ENCODE measurements at regions not wholly inside any gene's neighbourhood (a gene's known extent, or its start where the extent isn't known, plus 50 kb on each side); places are given as distances from the start of the nearest gene placed in this dataset.

- DNase-seq, result no peak
Observed at GRCh38 chr5:167575330-167575729, 716.1 kb upstream of the WWC1 start.

DNA sequence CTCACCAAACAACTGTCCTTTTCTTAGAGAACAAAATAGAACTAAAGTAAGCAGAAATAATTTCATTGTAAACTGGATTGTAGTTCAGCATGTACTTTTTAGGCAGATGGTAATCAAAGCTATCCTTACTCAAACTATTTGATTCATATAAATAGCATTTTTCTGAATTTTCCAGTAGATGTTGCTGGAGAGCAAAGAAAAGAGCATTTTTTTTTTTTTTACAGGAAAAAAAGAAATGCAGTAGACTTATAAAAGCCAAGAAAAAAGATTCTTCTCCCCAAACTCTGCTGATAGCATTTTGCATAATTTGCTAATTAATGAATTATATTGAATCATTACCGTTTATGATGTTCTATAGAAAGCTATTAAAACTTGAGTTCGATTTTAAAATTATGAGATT is 715.3 kb upstream of the WWC1 start:
- DNase-seq, result no peak

- no peak for DNase-seq
Observed at GRCh38 chr5:167576897-167577296, 714.5 kb upstream of the WWC1 start.

- DNase-seq, result no peak
Observed at GRCh38 chr5:167577616-167578015, 713.8 kb upstream of the WWC1 start.

GRCh38 chr5:167578977-167579692 is 712.3 kb upstream of the WWC1 start:
- DNase-seq, result no peak

DNA sequence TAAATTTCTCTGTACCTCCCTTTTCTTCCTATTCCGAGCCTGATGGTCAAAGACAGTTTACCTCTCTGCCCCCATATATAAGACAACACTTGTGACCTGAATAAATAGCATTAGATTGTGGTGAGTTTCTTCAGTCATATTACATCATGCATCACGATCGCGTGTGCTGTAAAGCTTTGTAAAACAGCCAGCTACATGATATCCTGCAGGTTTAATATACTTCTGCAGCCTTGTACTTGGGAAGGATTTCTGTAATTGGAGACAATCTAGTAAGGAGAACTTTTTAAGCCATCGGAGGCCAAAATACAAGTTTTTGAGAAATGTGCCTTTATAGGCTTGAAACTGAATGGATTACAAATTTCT is 711.8 kb upstream of the WWC1 start:
- DNase-seq, result no peak

GRCh38 chr5:167580608-167581007 is 710.8 kb upstream of the WWC1 start:
- no peak for DNase-seq

DNA sequence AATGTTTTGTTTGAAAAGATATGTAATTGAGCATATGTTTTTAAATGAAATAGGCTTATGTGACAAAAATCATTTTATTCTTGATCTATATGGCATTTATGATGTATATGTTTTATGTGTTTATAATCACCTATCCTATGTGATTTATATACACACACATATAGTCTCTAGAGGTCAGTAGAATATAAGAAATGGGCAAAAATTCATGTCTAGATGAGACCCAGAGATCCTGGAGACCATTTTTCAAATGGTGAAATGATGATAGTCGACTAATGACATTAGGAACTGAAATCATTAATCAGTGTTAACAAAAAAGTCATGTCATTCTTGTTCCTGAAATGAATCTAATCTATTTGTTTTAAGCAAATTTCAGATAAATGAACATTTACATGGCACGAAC is 709.2 kb upstream of the WWC1 start:
- DNase-seq, result peak; percentile 12

- DNase-seq, result no peak
Observed at GRCh38 chr5:167582886-167583285, 708.6 kb upstream of the WWC1 start.

- DNase-seq, result no peak
Observed at GRCh38 chr5:167585184-167585583, 706.3 kb upstream of the WWC1 start.

- peak; percentile 10 for DNase-seq
Observed at GRCh38 chr5:167587772-167588437, 703.5 kb upstream of the WWC1 start.

DNA sequence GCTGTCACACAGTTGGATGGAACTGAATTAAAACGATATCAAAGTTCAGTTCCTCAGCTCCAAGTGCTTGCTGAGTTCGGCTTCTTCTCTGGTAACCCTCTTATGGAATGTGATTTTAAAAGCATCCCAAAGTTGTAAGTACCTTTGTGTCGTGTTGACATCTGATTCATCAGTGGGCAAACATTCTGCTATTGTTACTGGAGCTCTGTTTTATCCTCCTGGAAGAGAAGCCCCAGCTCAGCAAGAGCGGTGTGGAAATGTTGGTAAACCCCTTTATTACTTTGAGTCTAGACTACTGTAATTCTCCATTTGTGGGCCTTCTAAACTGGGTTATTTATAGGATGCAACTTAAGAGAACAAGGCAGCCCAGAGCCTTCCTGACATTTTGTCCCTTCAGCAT is 699.3 kb upstream of the WWC1 start:
- DNase-seq, result no peak

GRCh38 chr5:167593329-167594060 is 698.0 kb upstream of the WWC1 start:
- DNase-seq, result no peak

- DNase-seq, result no peak
Observed at GRCh38 chr5:167594061-167594435, 697.4 kb upstream of the WWC1 start.

DNA sequence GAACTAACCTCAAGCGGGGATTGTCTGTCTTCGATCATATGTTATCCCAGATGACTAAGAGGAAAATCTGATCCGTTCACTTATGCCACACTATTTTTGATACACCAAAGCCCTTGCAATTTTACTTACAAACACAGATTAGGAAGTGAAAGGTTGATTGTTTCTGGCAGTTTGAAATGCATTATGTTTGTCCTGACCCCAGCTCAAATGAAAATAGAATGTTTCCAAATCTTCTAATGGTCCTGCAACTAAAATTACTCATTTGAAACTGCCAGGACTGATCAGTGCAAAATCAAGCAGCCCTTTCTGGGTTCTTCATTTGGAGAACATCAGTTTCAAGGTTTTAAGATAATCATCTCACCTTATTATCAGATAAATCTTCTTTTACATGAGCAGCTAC is 696.7 kb upstream of the WWC1 start:
- DNase-seq, result no peak

GRCh38 chr5:167595196-167595595 is 696.2 kb upstream of the WWC1 start:
- DNase-seq, result no peak

- DNase-seq, result no peak
Observed at GRCh38 chr5:167598166-167598565, 693.3 kb upstream of the WWC1 start.

- DNase-seq, result no peak
Observed at GRCh38 chr5:167602067-167602466, 689.4 kb upstream of the WWC1 start.

DNA sequence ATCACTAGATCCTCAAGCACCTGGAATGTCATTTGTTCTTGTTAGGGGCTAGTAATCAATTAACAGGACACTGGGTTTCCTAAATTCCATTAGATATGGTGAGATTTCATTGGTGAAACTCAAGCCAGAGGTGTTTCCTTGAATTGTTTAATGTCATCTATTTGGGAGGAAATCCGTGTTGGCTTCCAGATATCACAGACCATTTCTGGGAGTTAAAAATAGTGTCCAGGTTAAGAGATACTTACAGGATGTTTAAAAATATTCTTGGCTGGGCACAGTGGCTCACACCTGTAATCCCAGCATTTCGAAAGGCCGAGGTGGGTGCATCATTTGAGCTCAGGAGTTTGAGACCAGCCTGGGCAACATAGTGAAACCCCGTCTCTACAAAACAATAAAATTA is 688.3 kb upstream of the WWC1 start:
- no peak for DNase-seq

GRCh38 chr5:167608390-167609272 is 682.8 kb upstream of the WWC1 start:
- no peak for DNase-seq

DNA sequence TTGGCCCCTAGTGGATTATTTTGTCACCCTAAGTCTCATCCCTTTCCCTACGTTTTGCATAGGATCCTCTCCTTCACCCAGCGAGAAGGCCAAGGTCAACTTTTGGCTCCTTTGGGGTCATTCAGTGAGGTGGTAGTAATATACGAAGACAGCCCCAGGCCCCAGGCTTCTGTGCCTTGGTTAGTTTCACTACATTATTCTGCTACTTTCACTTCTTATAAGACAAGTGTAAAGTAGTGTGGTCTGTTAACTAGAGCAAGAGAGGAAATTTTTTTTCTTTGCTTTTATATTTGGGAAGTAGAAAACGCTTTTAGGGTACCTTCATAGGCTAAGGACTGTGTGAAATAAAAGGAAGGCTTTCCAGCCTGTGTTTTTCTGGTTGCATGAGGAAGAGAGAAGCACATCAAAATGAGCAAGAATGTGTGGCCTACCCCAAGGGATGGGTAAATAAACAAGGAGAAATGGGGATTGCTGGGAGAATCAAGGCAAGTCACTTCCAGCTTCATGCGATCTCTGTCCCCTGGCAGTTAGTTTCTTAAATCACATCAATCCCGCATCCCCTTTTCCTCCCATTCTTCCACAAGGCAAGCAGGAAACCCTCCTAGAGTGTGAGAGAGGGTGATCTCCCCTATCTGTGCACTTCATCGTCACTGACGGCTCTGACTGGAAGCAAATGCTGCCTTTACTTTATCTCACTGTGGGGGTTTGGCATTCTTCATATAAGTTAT is 677.0 kb upstream of the WWC1 start:
- DNase-seq, result no peak

DNA sequence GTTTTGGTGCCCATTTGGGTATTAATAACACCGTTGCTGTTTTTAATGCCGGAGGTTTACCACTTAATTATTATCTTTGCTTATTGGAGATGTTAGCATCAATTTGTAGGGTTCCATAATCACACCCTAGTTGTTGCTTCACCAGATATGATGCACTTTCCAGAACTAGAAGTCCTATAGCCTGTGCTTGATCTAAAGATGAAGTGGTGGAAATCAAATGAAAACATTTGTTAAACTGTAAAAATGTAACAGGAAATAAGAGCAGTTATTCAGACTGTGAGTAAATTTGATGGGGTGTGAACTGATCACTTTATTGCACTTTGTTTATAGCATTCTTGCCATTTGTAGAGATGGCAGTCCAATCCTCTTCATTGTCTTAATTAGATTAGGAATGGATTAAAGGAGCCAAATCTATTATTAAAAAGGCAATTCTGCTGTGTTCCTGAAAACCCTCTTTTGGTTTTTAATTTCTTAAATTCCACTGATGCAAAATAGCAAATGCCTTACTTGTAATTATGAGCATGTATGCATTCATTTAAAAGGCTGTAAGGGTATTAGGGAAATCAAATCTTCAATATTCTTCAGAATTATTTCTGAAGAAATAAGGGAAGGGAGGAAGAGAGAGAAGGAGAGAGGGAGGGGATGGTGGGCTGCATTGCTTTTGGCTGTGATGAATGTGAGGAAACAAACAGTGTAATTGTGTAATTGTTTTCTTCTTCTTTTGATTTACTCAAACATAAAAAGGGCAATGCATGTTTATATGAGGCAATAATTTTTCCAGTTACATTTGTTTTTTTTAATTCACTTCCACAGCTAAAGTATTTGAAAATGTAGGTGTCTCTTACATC is 675.2 kb upstream of the WWC1 start:
- no peak for DNase-seq

All from 8988T (cell line).